H1 (cell line): ENCODE measurements at regions not wholly inside any gene's neighbourhood (a gene's known extent, or its start where the extent isn't known, plus 50 kb on each side); places are given as distances from the start of the nearest gene placed in this dataset.

Experiments used
- CTCF ChIA-PET: fragments of 300-600 bp; sonication (Branson Sonifier 250); formaldehyde crosslinking; loops from one replicate; lab custom pipeline; 2021; ENCODE audit not compliant: partially characterized antibody; lab: Charles Lee
- POLR2A ChIA-PET: fragments of 300-600 bp; sonication (Branson Sonifier 250); formaldehyde crosslinking; loops from one replicate; lab custom pipeline; 2021; ENCODE audit warnings: inconsistent platforms; ENCODE audit not compliant: partially characterized antibody; lab: Charles Lee
- DNase-seq, 2 experiments: peaks; one replicate each; pipeline versions ENCODE4 v3.0.0 to v3.0.0-alpha.2; 2010 to 2022; ENCODE audit warnings: low spot score in 2 of 2, low read depth in 1 of 2, mixed read lengths in 1 of 2
- FAIRE-seq: peaks from 2 replicates; lab custom pipeline; 2011; peaks lifted over from hg19 to GRCh38; lab: Jason Lieb, UNC
- H2AFZ ChIP-seq: 2 replicates; pipeline ENCODE4 v1.8.1; 2012; ENCODE audit warnings: low read length, inconsistent platforms
- H2AK5ac ChIP-seq: 2 replicates; pipeline ENCODE4 v1.6.1; 2013; ENCODE audit warnings: low read depth, low read length
- H2BK120ac ChIP-seq: replicated peaks from 2 replicates; pipeline ENCODE3; 2013; ENCODE audit warnings: low read depth, low read length, inconsistent platforms
- H2BK12ac ChIP-seq: 2 replicates; pipeline ENCODE4 v1.6.1; 2013; ENCODE audit warnings: low read depth, low read length
- H2BK15ac ChIP-seq: 2 replicates; pipeline ENCODE4 v1.6.1; 2013; ENCODE audit warnings: low read length
- H2BK20ac ChIP-seq: 2 replicates; pipeline ENCODE4 v1.6.1; 2013; ENCODE audit warnings: low read length
- H2BK5ac ChIP-seq: 2 replicates; pipeline ENCODE4 v1.6.1; 2013; ENCODE audit warnings: low read depth, low read length
- H3K14ac ChIP-seq: 2 replicates; pipeline ENCODE4 v1.6.1; 2013; ENCODE audit warnings: inconsistent platforms; ENCODE audit not compliant: insufficient read length
- H3K18ac ChIP-seq: 2 replicates; pipeline ENCODE4 v1.6.1; 2013; ENCODE audit warnings: low read length; ENCODE audit errors: extremely low read depth
- H3K23ac ChIP-seq: 2 replicates; pipeline ENCODE4 v1.6.1; 2013; ENCODE audit warnings: inconsistent platforms; ENCODE audit not compliant: insufficient read length
- H3K23me2 ChIP-seq: 2 replicates; pipeline ENCODE4 v1.6.1; 2013; ENCODE audit warnings: low read depth, low read length
- H3K27ac ChIP-seq: 2 replicates; pipeline ENCODE4 v1.6.1; 2011; ENCODE audit warnings: low read depth, low read length, inconsistent platforms
- H3K27me3 ChIP-seq, 4 experiments: replicated peaks in 1 of 4; 1 replicate in 1 of 4; 2 replicates in 3 of 4; pipeline versions ENCODE4 v1.6.1 to v1.8.1; 2011 to 2013; ENCODE audit warnings: low read length in 3 of 4, mild to moderate bottlenecking in 3 of 4, inconsistent platforms in 2 of 4, mixed read lengths in 2 of 4, moderate library complexity in 1 of 4; ENCODE audit not compliant: control insufficient read depth in 3 of 4, insufficient read depth in 3 of 4; ENCODE audit errors: extremely low read depth in 1 of 4
- H3K36me3 ChIP-seq, 4 experiments: 2 replicates each; pipeline versions ENCODE4 v1.6.1 to v1.8.1; 2011 to 2013; ENCODE audit warnings: mild to moderate bottlenecking in 4 of 4, low read length in 3 of 4, moderate library complexity in 2 of 4, control low read depth in 1 of 4, inconsistent platforms in 1 of 4; ENCODE audit not compliant: insufficient read depth in 4 of 4, control insufficient read depth in 2 of 4
- H3K4ac ChIP-seq: replicated peaks from 2 replicates; pipeline ENCODE3; 2013; ENCODE audit warnings: low read length, low read depth, mixed read lengths, inconsistent platforms; ENCODE audit not compliant: insufficient read length
- H3K4me1 ChIP-seq, 4 experiments: replicated peaks in 1 of 4; 1 replicate in 1 of 4; 2 replicates in 3 of 4; pipeline versions ENCODE4 v1.6.1 to v1.8.1; 2011 to 2013; ENCODE audit warnings: low read length in 3 of 4, inconsistent platforms in 2 of 4, mixed read lengths in 1 of 4; ENCODE audit not compliant: insufficient read depth in 4 of 4, control insufficient read depth in 3 of 4
- H3K4me2 ChIP-seq, 2 experiments: 2 replicates each; pipeline versions ENCODE4 v1.6.1 to v1.8.1; 2011 to 2013; ENCODE audit warnings: low read depth in 2 of 2, low read length in 2 of 2, control low read depth in 1 of 2, inconsistent platforms in 1 of 2, mild to moderate bottlenecking in 1 of 2; ENCODE audit not compliant: insufficient read depth in 1 of 2
- H3K4me3 ChIP-seq, 4 experiments: fragments of 200-600, 300-600 bp in 1 of 4; sonication (generic), shearing (Covaris generic), sonication (Bioruptor Twin) in 1 of 4; 2 replicates each; pipeline versions ENCODE4 v1.5.1 to v1.8.1; 2011 to 2016; ENCODE audit warnings: low read length in 4 of 4, low read depth in 3 of 4, control low read depth in 2 of 4, inconsistent platforms in 2 of 4, mild to moderate bottlenecking in 2 of 4, mixed read lengths in 1 of 4, moderate library complexity in 1 of 4; ENCODE audit not compliant: insufficient read depth in 2 of 4; ENCODE audit errors: extremely low read depth in 1 of 4
- H3K56ac ChIP-seq: replicated peaks from 2 replicates; pipeline ENCODE3; 2013; ENCODE audit warnings: low read depth, mild to moderate bottlenecking, mixed read lengths, low read length, inconsistent platforms; ENCODE audit not compliant: insufficient read length
- H3K79me1 ChIP-seq: 2 replicates; pipeline ENCODE4 v1.6.1; 2013; ENCODE audit warnings: low read depth, low read length, control low read depth
- H3K79me2 ChIP-seq, 2 experiments: 2 replicates each; pipeline versions ENCODE4 v1.6.1 to v1.8.1; 2012 to 2013; ENCODE audit warnings: low read length in 2 of 2, mild to moderate bottlenecking in 2 of 2, inconsistent platforms in 1 of 2; ENCODE audit not compliant: insufficient read depth in 2 of 2, control insufficient read depth in 1 of 2
- H3K9ac ChIP-seq, 4 experiments: replicated peaks in 1 of 4; 1 replicate in 1 of 4; 2 replicates in 3 of 4; pipeline versions ENCODE4 v1.6.1 to v1.8.1; 2011 to 2013; ENCODE audit warnings: low read depth in 3 of 4, low read length in 3 of 4, control low read depth in 2 of 4, mild to moderate bottlenecking in 2 of 4, moderate library complexity in 2 of 4, inconsistent platforms in 1 of 4; ENCODE audit errors: extremely low read depth in 1 of 4
- H3K9me3 ChIP-seq, 2 experiments: 2 replicates each; pipeline versions ENCODE4 v1.6.1 to v1.8.1; 2012 to 2013; ENCODE audit warnings: mild to moderate bottlenecking in 2 of 2, moderate library complexity in 2 of 2, control low read depth in 1 of 2, inconsistent platforms in 1 of 2, low read depth in 1 of 2, low read length in 1 of 2, mixed read lengths in 1 of 2; ENCODE audit not compliant: insufficient read depth in 2 of 2
- H4K20me1 ChIP-seq, 2 experiments: replicated peaks in 1 of 2; 2 replicates each; pipeline versions ENCODE3 to v1.8.1; 2011 to 2013; ENCODE audit warnings: inconsistent platforms in 2 of 2, low read length in 2 of 2, mild to moderate bottlenecking in 1 of 2; ENCODE audit not compliant: insufficient read depth in 2 of 2, control insufficient read depth in 1 of 2
- H4K5ac ChIP-seq: 2 replicates; pipeline ENCODE4 v1.6.1; 2013; ENCODE audit warnings: low read length, low read depth, mixed read lengths, inconsistent platforms; ENCODE audit not compliant: insufficient read length
- H4K8ac ChIP-seq: 2 replicates; pipeline ENCODE4 v1.8.0; 2013; ENCODE audit warnings: mild to moderate bottlenecking, moderate library complexity, low read length, inconsistent platforms; ENCODE audit not compliant: insufficient read depth; ENCODE audit errors: extremely low read depth
- H4K91ac ChIP-seq: replicated peaks from 2 replicates; pipeline ENCODE3; 2013; ENCODE audit warnings: low read length, mixed read lengths, inconsistent platforms; ENCODE audit not compliant: insufficient read length
- CREB1 ChIP-seq: IDR thresholded peaks from 2 replicates; pipeline ENCODE4 v1.6.1; 2012; ENCODE audit warnings: inconsistent platforms
- EGR1 ChIP-seq: IDR thresholded peaks from 2 replicates; pipeline ENCODE4 v1.6.1; 2011; ENCODE audit warnings: low read depth, low read length, borderline replicate concordance
- EZH2 ChIP-seq: fragments of 200-600 bp; sonication (generic); IDR thresholded peaks from 2 replicates; pipeline ENCODE4 v1.7.1; 2012; ENCODE audit warnings: low read depth, mild to moderate bottlenecking, moderate library complexity, low read length, inconsistent platforms; ENCODE audit not compliant: severe bottlenecking
- SIN3A ChIP-seq, 2 experiments: IDR thresholded peaks in 1 of 2; conservative IDR thresholded peaks in 1 of 2; 2 replicates each; pipeline ENCODE4 v1.6.1; 2011 to 2012; ENCODE audit warnings: low read length in 2 of 2, improper control_type of control experiment in 1 of 2, low read depth in 1 of 2, mild to moderate bottlenecking in 1 of 2
- SRF ChIP-seq: IDR thresholded peaks from 2 replicates; pipeline ENCODE4 v1.6.1; 2011; ENCODE audit warnings: mild to moderate bottlenecking, low read depth, low read length, moderate library complexity
- WGBS, 2 experiments: shearing (Covaris generic) in 1 of 2; methylation state at CpG; one replicate each; pipeline versions ENCODE4 v1.1.6 to v1.1.7; 2013 to 2015; ENCODE audit warnings: low lambda C conversion rate in 2 of 2, mixed read lengths in 2 of 2, inconsistent platforms in 1 of 2, low coverage in 1 of 2, missing lambda C conversion rate in 1 of 2; ENCODE audit not compliant: insufficient replicate concordance in 2 of 2, insufficient coverage in 1 of 2, insufficient read length in 1 of 2; ENCODE audit errors: extremely low coverage in 1 of 2, missing lambda C conversion rate in 1 of 2; 5-methylcytosine and 5-hydroxymethylcytosine counted together

GRCh38 chr1:238779716-238780115 lies 606.7 kb upstream of the CHRM3 start:
- Histone ChIP-seq H4K20me1 (no peaks in the 10 kb centered on the region), H3K14ac (no peak overlapping the region), H4K91ac (no peak overlapping the region), H2BK12ac (no peak overlapping the region), H3K4me3 (no peak overlapping the region), H2BK15ac (no peak overlapping the region), H4K5ac (no peak overlapping the region), H4K8ac (no peak overlapping the region), H3K4me2 (no peak overlapping the region), H3K79me2 (no peaks in the 10 kb centered on the region), H3K27me3 (no peaks in the 10 kb centered on the region), H2BK120ac (no peak overlapping the region), H3K18ac (no peak overlapping the region), H2AFZ (no peak overlapping the region), H3K56ac (no peak overlapping the region), H3K27ac (no peak overlapping the region), H3K36me3 (no peaks in the 10 kb centered on the region), H3K4me1 (no peaks in the 10 kb centered on the region), H2BK20ac (no peak overlapping the region), H3K9me3 (no peaks in the 10 kb centered on the region), H3K9ac (no peak overlapping the region), H3K79me1 (no peaks in the 10 kb centered on the region), H3K23ac (no peak overlapping the region), H3K4ac (no peak overlapping the region), H2BK5ac (no peak overlapping the region), H2AK5ac (no peak overlapping the region), H3K23me2 (no peaks in the 10 kb centered on the region)
- TF ChIP-seq CREB1 (no peak), EGR1 (no peak), SRF (no peak), SIN3A (conservative IDR thresholded peaks at IDR 0.05 in 1 of 2, IDR thresholded peaks at IDR 0.05 in 1 of 2; ENCODE audit: low read depth in 1 of 2, low read length in 2 of 2) (no peak), EZH2 (no peak)
- no peak for DNase-seq
- 89% methylated on average over 3 of the region's 3 CpGs; no CpG with 5 or more reads in 1 of the 2 experiments for WGBS, 2 experiments
- CTCF ChIA-PET = no interaction called here
- FAIRE-seq = no peak
- POLR2A ChIA-PET = no interaction called here
